ENCODE measurements at regions not wholly inside any gene's neighbourhood (a gene's known extent, or its start where the extent isn't known, plus 50 kb on each side); places are given as distances from the start of the nearest gene placed in this dataset.

DNA sequence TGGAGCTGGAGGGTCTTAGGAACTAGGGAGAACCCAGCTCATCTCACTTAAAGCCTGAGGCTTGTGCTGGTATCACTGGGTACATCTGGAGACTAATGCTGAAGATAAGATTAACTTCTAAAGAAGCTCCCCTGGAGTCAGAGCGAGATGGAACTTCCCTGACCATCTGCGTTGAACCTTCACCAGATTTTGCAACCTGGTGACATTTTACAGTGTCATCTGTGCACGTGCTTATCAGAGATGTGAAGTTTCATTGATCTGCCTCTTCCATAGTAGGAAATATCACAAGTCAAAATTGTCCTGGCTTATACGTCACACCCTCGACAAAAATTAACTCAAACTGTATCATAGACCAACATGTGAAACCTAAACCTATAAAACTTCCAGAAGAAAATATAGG is 395.5 kb downstream of the SHQ1 start:
- Histone ChIP-seq H3K4me3 (ENCODE audit: low read depth, low read length) (no peak overlapping the region), H3K36me3 (ENCODE audit: control insufficient read depth, insufficient read depth, low read length) (no peaks in the 10 kb centered on the region), H3K9me3 (ENCODE audit: control insufficient read depth, insufficient read depth, low read length) (no peaks in the 10 kb centered on the region), H3K4me1 (ENCODE audit: control insufficient read depth, insufficient read depth, low read length) (peaks cover 1% of the 10 kb centered on the region), H3K27ac (ENCODE audit: low read depth, low read length) (no peak overlapping the region), H3K27me3 (ENCODE audit: control insufficient read depth, insufficient read depth, low read length) (no peaks in the 10 kb centered on the region)
- no peak for DNase-seq (ENCODE audit: low read depth in 4 of 6, low spot score in 6 of 6)
- WGBS (ENCODE audit: insufficient coverage): 86% methylated on average over 3 of the region's 5 CpGs

DNA sequence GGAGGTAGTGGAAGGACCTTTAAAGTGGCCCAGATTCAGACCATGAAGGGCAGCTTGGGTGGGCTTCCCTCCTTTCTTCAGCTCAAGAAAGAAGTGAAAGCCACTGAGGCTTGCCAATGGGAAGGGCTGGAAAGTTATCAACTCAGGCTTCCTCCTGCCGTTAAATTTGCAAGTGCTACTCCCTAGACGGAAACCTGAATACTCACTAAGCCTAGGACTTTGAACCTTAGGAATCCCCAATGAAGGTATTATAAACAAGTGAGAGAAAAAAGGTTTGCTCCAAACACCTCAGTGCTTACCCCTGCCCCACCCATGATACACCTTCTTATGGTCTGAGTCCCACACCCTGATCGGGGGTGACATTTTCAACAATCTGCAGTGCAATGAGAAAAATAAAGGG is 396.4 kb downstream of the SHQ1 start:
- DNase-seq (ENCODE audit: low read depth in 4 of 6, low spot score in 6 of 6): no peak
- Histone ChIP-seq H3K27me3 (ENCODE audit: control insufficient read depth, insufficient read depth, low read length) (no peaks in the 10 kb centered on the region), H3K4me3 (ENCODE audit: low read depth, low read length) (no peak overlapping the region), H3K27ac (ENCODE audit: low read depth, low read length) (no peak overlapping the region), H3K36me3 (ENCODE audit: control insufficient read depth, insufficient read depth, low read length) (no peaks in the 10 kb centered on the region), H3K9me3 (ENCODE audit: control insufficient read depth, insufficient read depth, low read length) (no peaks in the 10 kb centered on the region), H3K4me1 (ENCODE audit: control insufficient read depth, insufficient read depth, low read length) (peaks cover 6% of the 10 kb centered on the region)
- WGBS (ENCODE audit: insufficient coverage): no CpG with 5 or more reads among the region's 3 CpGs

DNA sequence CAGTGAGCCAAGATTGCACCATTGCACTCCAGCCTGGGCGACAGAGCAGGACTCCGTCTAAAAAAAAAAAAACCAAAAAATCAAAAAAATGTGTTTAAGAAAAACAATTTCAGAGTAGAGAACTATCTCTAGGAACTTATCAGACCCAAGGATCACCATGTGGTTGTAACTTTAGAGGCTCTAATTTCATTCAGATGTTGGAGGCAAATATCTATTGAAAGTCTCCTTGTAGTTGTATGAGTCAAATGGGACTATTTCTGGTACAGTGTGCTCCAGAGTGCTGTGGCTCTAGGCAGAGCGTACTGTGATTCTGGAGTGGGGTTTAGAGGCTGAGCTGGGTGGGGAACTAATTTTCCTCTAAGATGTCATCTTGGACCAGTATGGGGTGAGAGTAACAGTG is 398.7 kb downstream of the SHQ1 start:
- Histone ChIP-seq H3K9me3 (ENCODE audit: control insufficient read depth, insufficient read depth, low read length) (no peaks in the 10 kb centered on the region), H3K27me3 (ENCODE audit: control insufficient read depth, insufficient read depth, low read length) (no peaks in the 10 kb centered on the region), H3K36me3 (ENCODE audit: control insufficient read depth, insufficient read depth, low read length) (no peaks in the 10 kb centered on the region), H3K4me3 (ENCODE audit: low read depth, low read length) (no peak overlapping the region), H3K4me1 (ENCODE audit: control insufficient read depth, insufficient read depth, low read length) (peaks cover 6% of the 10 kb centered on the region), H3K27ac (ENCODE audit: low read depth, low read length) (no peak overlapping the region)
- no peak for DNase-seq (ENCODE audit: low read depth in 4 of 6, low spot score in 6 of 6)
- WGBS (ENCODE audit: insufficient coverage): no CpG with 5 or more reads among the region's 3 CpGs

DNA sequence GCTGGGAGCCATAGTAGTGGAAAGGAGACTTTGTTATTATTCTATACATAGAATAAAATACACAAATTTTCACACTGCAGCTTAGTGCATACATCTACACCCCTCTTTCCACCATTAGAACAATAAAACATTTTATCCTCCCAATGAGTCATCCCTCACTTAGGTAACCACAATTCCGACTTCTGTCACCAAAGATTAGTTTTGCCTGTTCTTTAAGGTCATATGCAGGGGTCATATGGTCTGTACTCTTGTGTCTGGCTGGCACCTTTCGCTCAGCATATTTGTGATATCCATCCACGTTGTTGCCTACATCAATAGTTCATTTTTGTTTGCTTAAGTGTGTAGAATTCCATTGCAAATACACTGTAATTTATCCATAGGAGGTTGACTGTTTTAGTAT is 399.4 kb downstream of the SHQ1 start:
- DNase-seq (ENCODE audit: low read depth in 4 of 6, low spot score in 6 of 6): no peak
- no peaks in the 10 kb centered on the region for H3K9me3 ChIP-seq (ENCODE audit: control insufficient read depth, insufficient read depth, low read length)
- H3K27me3 ChIP-seq (ENCODE audit: control insufficient read depth, insufficient read depth, low read length): no peaks in the 10 kb centered on the region
- WGBS (ENCODE audit: insufficient coverage): 71% methylated on average over 1 of the region's 3 CpGs
- peaks cover 6% of the 10 kb centered on the region for H3K4me1 ChIP-seq (ENCODE audit: control insufficient read depth, insufficient read depth, low read length)
- no peaks in the 10 kb centered on the region for H3K36me3 ChIP-seq (ENCODE audit: control insufficient read depth, insufficient read depth, low read length)
- no peak overlapping the region for H3K27ac ChIP-seq (ENCODE audit: low read depth, low read length)
- H3K4me3 ChIP-seq (ENCODE audit: low read depth, low read length): no peak overlapping the region

DNA sequence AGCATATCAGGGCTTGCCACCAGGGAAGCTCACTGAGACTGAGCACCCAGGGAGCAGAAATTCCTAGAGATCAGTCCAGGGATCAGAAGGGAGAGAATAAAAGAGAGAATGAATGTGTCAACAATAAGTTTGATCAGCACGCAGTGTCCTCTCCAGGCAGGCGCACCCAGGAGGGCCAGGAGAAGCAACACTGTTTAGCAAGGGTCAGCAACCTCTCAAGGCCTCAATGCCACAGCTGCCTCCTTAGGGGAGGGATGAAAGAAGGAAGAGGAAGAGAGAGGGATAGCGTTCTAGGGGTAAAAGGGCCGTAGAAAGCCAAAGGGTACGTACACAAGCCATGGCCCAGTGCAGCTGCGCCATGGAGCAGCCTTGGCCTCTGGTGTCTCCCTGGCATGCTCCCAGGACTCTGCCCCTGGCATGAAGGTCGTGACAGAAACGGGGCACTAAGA is 399.8 kb downstream of the SHQ1 start:
- no peak overlapping the region for H3K4me3 ChIP-seq (ENCODE audit: low read depth, low read length)
- H3K36me3 ChIP-seq (ENCODE audit: control insufficient read depth, insufficient read depth, low read length): no peaks in the 10 kb centered on the region
- 83% methylated on average over 8 of the region's 8 CpGs for WGBS (ENCODE audit: insufficient coverage)
- no peaks in the 10 kb centered on the region for H3K27me3 ChIP-seq (ENCODE audit: control insufficient read depth, insufficient read depth, low read length)
- no peak for DNase-seq (ENCODE audit: low read depth in 4 of 6, low spot score in 6 of 6)
- H3K4me1 ChIP-seq (ENCODE audit: control insufficient read depth, insufficient read depth, low read length): peaks cover 6% of the 10 kb centered on the region
- no peak overlapping the region for H3K27ac ChIP-seq (ENCODE audit: low read depth, low read length)
- no peaks in the 10 kb centered on the region for H3K9me3 ChIP-seq (ENCODE audit: control insufficient read depth, insufficient read depth, low read length)

DNA sequence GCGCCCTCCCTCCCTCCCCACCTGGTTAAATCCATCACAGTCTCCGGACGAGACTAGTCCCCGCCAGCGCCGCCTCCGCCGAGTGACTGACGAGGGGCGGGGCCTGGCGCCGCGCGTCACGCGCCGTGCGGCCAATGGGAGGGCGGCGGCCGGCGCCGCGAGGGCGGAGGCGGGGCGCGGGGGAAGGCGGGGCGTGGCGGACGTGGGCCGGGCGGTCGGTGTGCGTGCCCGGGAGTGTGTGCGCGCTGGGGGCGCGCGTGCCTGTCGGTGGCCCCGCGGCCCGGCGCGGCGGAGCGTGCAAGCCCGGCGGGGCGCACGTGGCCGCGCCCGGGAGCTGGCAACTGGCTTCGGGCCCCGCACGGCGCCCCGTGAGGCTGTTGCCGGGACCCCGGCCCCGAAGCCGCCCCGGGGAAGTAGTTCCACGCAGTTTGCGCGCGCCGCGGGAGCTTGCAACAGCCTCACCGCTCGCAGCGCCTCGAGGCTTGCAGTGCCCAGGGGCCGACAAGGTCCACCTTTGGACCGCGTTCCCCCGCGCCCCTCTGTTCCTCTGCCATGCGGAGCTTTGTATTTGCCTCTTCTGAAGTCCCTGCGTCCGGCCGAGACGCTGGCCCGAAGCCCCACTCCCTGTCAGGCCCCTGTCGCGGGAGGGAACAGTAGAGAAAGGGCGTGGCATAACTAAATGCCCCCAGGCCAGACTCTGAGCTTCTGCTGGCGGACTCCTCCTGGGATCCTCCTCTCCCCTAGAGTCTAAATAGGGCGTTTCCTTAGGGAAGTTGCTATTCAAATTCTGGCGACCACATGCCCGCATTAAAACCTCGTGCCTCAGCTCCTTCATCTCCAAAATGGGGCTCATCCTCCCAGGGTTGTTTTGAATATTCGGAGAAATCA is 400.9 kb downstream of the SHQ1 start:
- Histone ChIP-seq H3K9me3 (ENCODE audit: control insufficient read depth, insufficient read depth, low read length) (no peaks in the 10 kb centered on the region), H3K27me3 (ENCODE audit: control insufficient read depth, insufficient read depth, low read length) (no peaks in the 10 kb centered on the region)

DNA sequence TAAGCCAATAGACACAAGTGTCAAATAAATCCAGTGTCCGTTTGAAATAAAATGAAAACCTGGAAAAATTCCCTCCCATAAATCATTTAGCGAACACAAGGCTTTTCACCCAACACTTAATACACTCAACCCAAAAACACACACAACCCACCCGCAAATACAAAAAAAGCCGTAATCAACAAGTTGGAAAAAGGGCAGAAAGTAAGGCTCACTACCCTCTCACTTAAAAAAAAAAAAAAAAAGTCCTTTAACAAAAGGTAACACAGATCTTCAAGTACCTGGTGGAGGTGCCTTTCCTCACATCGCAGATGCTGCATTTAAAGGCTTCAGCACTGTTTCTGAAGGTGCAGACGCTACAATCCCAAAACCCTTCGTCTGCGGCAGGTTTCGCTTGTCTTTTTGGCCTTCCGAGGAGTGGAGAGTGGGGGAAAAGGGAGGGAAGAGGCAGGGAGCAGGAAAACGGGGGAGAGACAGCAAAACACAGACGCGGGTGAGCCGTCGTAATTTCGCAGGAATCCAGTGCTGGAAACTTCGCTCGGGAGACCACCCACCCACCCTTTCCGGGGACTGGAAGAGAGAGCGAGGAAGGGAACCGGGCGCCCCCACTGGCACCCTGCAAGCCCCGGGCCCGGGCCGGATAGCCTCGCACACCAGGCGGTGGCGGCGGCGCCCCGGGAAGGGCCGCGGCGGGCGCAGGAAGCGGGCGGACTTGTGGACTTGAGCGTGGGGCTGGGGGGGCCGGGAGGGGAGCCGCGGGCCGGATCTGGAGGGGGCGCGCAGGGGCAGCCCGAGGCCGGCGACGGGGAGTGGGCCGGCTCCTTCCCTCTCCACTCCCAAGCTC is 401.8 kb downstream of the SHQ1 start, which contains the start of gene RYBP:
Gene RYBP, minus strand, starts transcription at position 404 of the 841 bp plus-strand sequence.
- Histone ChIP-seq H3K4me3 (ENCODE audit: low read depth, low read length) (peak within 1 kb of the TSS; percentile 59), H3K9me3 (ENCODE audit: control insufficient read depth, insufficient read depth, low read length) (no peaks in the 10 kb centered on the region), H3K36me3 (ENCODE audit: control insufficient read depth, insufficient read depth, low read length) (no peaks in the 10 kb centered on the region), H3K27me3 (ENCODE audit: control insufficient read depth, insufficient read depth, low read length) (no peaks in the 10 kb centered on the region), H3K27ac (ENCODE audit: low read depth, low read length) (peak within 1 kb of the TSS; percentile 59), H3K4me1 (ENCODE audit: control insufficient read depth, insufficient read depth, low read length) (peaks cover 10% of the 10 kb centered on the region)
- WGBS (ENCODE audit: insufficient coverage): under 1% methylated on average over 24 of the region's 49 CpGs
- DNase-seq (ENCODE audit: low read depth in 4 of 6, low spot score in 6 of 6): peak in 2 of 6 donors; percentile 26 to 80

More for the DNA sequence above, 400.9 kb downstream of the SHQ1 start:
- Histone ChIP-seq H3K4me1 (ENCODE audit: control insufficient read depth, insufficient read depth, low read length) (peaks cover 10% of the 10 kb centered on the region), H3K36me3 (ENCODE audit: control insufficient read depth, insufficient read depth, low read length) (no peaks in the 10 kb centered on the region), H3K4me3 (ENCODE audit: low read depth, low read length) (peak overlapping the region; percentile 59), H3K27ac (ENCODE audit: low read depth, low read length) (peak overlapping the region; percentile 51)
- WGBS (ENCODE audit: insufficient coverage): under 1% methylated on average over 90 of the region's 97 CpGs
- DNase-seq (ENCODE audit: low read depth in 4 of 6, low spot score in 6 of 6): peak; percentile 62 to 97 (median 85)

DNA sequence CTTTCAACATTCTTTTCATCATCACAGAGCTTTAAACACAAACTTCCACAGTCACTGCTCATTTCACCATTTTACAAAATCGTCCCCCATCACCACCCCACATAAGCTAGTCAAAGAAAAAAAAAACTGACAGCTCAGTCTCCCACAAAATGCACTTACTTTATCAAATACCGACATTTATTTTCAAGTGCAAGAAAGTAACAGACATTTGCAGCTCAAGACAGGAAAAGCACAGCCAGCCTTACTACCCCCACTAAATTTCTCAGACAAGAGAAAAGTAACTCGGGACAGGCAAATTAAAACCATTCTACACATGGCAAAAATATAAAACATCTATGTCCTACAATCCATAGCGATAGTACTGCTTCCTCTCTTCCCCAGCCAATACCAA is 402.4 kb downstream of the SHQ1 start:
- 12% methylated on average over 3 of the region's 4 CpGs for WGBS (ENCODE audit: insufficient coverage)
- H3K9me3 ChIP-seq (ENCODE audit: control insufficient read depth, insufficient read depth, low read length): no peaks in the 10 kb centered on the region
- peaks cover 10% of the 10 kb centered on the region for H3K4me1 ChIP-seq (ENCODE audit: control insufficient read depth, insufficient read depth, low read length)
- H3K4me3 ChIP-seq (ENCODE audit: low read depth, low read length): peak overlapping the region; percentile 59
- no peaks in the 10 kb centered on the region for H3K36me3 ChIP-seq (ENCODE audit: control insufficient read depth, insufficient read depth, low read length)
- no peak overlapping the region for H3K27ac ChIP-seq (ENCODE audit: low read depth, low read length)
- no peaks in the 10 kb centered on the region for H3K27me3 ChIP-seq (ENCODE audit: control insufficient read depth, insufficient read depth, low read length)
- no peak for DNase-seq (ENCODE audit: low read depth in 4 of 6, low spot score in 6 of 6)

DNA sequence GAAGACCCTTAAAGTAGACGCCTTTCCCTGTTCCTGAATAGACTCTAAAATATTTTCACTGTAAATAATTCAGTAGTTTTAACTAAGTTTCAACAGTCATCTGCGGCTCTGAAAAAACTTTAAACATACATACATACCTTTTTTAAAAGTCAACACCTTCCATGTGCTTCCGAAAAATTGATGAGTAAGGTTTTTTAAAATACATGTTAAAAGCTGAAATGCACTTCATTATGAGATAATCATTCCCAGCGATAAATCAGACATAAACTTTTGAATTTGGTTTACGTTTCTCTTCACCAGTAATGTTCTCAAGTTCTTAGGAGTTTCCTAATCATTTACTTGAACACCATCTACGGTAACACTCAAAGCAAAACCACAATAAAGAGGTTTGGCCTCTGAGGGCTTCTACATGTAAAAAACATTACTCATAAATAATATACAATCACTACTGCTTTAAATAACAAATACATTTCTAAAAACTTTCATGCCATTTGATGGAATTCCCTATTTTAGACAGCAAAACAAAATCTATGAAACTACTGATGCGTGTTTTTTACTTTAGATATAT is 403.5 kb downstream of the SHQ1 start:
- no peak overlapping the region for H3K27ac ChIP-seq (ENCODE audit: low read depth, low read length)
- H3K9me3 ChIP-seq (ENCODE audit: control insufficient read depth, insufficient read depth, low read length): no peaks in the 10 kb centered on the region
- H3K4me1 ChIP-seq (ENCODE audit: control insufficient read depth, insufficient read depth, low read length): peaks cover 10% of the 10 kb centered on the region
- no peaks in the 10 kb centered on the region for H3K27me3 ChIP-seq (ENCODE audit: control insufficient read depth, insufficient read depth, low read length)
- no peak for DNase-seq (ENCODE audit: low read depth in 4 of 6, low spot score in 6 of 6)
- no CpG with 5 or more reads among the region's 7 CpGs for WGBS (ENCODE audit: insufficient coverage)
- no peaks in the 10 kb centered on the region for H3K36me3 ChIP-seq (ENCODE audit: control insufficient read depth, insufficient read depth, low read length)
- peak overlapping the region; percentile 7 for H3K4me3 ChIP-seq (ENCODE audit: low read depth, low read length)
